ENCODE measurements at regions not wholly inside any gene's neighbourhood (a gene's known extent, or its start where the extent isn't known, plus 50 kb on each side); places are given as distances from the start of the nearest gene placed in this dataset.

DNA sequence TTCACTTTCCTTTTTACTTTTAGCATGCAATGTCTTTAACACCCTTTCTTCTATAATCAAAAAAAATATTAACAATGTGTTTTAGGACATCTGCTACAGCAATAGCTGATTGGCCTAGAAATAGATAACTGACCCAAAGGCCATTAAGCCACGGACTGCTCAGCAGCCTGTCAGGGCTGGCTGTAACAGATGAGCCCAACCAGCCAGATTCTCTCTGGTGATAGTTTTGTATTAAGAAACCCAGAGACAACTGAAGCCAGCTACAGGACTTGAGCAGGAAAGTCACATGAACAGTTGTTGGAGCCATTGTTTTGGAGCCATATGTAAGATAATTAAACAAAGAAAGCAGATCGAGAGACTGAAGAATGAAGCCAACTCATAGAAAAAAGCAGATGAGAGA is 80.3 kb downstream of the DDIT4L start (continued):
- TF ChIP-seq EZH2 (IDR thresholded peaks at IDR 0.05; ENCODE audit: low read depth, unreplicated experiment) (no peak), JUNB (IDR thresholded peaks at IDR 0.05; ENCODE audit: unreplicated experiment) (no peak), ZNF114 (CRISPR knock-in tag; IDR thresholded peaks at IDR 0.05) (no peak), CREB1 (CRISPR knock-in tag; IDR thresholded peaks at IDR 0.05; ENCODE audit: low read depth) (no peak), POLR2AphosphoS5 (IDR thresholded peaks at IDR 0.05; ENCODE audit: low read depth) (no peak), ZNF331 (CRISPR knock-in tag; IDR thresholded peaks at IDR 0.05; ENCODE audit: low read depth) (no peak), NANOG (IDR thresholded peaks at IDR 0.05; ENCODE audit: borderline replicate concordance) (no peak)
- TF ChIP-seq, protein P1, sequence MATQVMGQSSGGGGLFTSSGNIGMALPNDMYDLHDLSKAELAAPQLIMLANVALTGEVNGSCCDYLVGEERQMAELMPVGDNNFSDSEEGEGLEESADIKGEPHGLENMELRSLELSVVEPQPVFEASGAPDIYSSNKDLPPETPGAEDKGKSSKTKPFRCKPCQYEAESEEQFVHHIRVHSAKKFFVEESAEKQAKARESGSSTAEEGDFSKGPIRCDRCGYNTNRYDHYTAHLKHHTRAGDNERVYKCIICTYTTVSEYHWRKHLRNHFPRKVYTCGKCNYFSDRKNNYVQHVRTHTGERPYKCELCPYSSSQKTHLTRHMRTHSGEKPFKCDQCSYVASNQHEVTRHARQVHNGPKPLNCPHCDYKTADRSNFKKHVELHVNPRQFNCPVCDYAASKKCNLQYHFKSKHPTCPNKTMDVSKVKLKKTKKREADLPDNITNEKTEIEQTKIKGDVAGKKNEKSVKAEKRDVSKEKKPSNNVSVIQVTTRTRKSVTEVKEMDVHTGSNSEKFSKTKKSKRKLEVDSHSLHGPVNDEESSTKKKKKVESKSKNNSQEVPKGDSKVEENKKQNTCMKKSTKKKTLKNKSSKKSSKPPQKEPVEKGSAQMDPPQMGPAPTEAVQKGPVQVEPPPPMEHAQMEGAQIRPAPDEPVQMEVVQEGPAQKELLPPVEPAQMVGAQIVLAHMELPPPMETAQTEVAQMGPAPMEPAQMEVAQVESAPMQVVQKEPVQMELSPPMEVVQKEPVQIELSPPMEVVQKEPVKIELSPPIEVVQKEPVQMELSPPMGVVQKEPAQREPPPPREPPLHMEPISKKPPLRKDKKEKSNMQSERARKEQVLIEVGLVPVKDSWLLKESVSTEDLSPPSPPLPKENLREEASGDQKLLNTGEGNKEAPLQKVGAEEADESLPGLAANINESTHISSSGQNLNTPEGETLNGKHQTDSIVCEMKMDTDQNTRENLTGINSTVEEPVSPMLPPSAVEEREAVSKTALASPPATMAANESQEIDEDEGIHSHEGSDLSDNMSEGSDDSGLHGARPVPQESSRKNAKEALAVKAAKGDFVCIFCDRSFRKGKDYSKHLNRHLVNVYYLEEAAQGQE (IDR thresholded peaks at IDR 0.05; ENCODE audit: unreplicated experiment), result no peak

DNA sequence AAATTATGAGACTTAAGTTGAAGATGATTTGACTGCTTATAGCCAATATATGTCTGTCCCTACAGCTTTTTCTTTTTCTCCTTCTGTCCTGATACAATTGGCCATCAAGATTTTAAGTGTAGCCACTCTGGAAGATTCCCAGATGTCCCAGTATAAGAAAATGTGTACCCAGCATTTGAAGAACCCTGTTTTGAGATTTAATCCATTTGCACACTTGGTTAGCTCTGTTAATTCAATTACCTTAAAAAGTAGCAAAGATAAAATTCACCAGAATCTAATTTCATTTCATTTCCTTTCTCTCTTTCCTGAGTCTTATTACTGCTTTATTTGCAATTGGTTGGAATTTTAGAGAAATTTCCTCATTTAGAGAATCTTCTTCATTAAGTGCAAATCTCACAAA is 81.4 kb downstream of the DDIT4L start:
- Histone ChIP-seq H3K36me3 (ENCODE audit: insufficient read depth) (no peaks in the 10 kb centered on the region), H2AFZ (no peak overlapping the region), H4K20me1 (replicated peaks; ENCODE audit: insufficient read depth) (no peaks in the 10 kb centered on the region), H3K9me2 (ENCODE audit: insufficient read depth) (no peaks in the 10 kb centered on the region; the same call in 1 of the 2 replicates), H3K4me1 (ENCODE audit: insufficient read depth) (peaks cover 17% of the 10 kb centered on the region), H3F3A (replicated peaks; ENCODE audit: low read depth) (no peaks in the 10 kb centered on the region), H3K4me3 (no peak overlapping the region), H3K79me2 (replicated peaks; ENCODE audit: insufficient read depth) (no peaks in the 10 kb centered on the region), H3K4me2 (no peak overlapping the region), H3K27ac (ENCODE audit: low read depth) (no peak overlapping the region), H3K27me3 (ENCODE audit: insufficient read depth) (no peaks in the 10 kb centered on the region)
- ATAC-seq, result no peak
- no peaks in the 10 kb centered on the region for H3K36me3 Mint-ChIP-seq (ENCODE audit: low read depth)
- H3K4me3 Mint-ChIP-seq, result no peak overlapping the region
- H3K27ac Mint-ChIP-seq, result no peak overlapping the region
- H3K9me3 Mint-ChIP-seq, result no peaks in the 10 kb centered on the region; the same call in 2 of the 3 replicates
- H3K4me1 Mint-ChIP-seq, result peaks cover 15% of the 10 kb centered on the region
- TF ChIP-seq CREB1 (CRISPR knock-in tag; IDR thresholded peaks at IDR 0.05; ENCODE audit: low read depth) (no peak), EZH2 (IDR thresholded peaks at IDR 0.05; ENCODE audit: low read depth, unreplicated experiment) (no peak)
- TF ChIP-seq, protein P2, sequence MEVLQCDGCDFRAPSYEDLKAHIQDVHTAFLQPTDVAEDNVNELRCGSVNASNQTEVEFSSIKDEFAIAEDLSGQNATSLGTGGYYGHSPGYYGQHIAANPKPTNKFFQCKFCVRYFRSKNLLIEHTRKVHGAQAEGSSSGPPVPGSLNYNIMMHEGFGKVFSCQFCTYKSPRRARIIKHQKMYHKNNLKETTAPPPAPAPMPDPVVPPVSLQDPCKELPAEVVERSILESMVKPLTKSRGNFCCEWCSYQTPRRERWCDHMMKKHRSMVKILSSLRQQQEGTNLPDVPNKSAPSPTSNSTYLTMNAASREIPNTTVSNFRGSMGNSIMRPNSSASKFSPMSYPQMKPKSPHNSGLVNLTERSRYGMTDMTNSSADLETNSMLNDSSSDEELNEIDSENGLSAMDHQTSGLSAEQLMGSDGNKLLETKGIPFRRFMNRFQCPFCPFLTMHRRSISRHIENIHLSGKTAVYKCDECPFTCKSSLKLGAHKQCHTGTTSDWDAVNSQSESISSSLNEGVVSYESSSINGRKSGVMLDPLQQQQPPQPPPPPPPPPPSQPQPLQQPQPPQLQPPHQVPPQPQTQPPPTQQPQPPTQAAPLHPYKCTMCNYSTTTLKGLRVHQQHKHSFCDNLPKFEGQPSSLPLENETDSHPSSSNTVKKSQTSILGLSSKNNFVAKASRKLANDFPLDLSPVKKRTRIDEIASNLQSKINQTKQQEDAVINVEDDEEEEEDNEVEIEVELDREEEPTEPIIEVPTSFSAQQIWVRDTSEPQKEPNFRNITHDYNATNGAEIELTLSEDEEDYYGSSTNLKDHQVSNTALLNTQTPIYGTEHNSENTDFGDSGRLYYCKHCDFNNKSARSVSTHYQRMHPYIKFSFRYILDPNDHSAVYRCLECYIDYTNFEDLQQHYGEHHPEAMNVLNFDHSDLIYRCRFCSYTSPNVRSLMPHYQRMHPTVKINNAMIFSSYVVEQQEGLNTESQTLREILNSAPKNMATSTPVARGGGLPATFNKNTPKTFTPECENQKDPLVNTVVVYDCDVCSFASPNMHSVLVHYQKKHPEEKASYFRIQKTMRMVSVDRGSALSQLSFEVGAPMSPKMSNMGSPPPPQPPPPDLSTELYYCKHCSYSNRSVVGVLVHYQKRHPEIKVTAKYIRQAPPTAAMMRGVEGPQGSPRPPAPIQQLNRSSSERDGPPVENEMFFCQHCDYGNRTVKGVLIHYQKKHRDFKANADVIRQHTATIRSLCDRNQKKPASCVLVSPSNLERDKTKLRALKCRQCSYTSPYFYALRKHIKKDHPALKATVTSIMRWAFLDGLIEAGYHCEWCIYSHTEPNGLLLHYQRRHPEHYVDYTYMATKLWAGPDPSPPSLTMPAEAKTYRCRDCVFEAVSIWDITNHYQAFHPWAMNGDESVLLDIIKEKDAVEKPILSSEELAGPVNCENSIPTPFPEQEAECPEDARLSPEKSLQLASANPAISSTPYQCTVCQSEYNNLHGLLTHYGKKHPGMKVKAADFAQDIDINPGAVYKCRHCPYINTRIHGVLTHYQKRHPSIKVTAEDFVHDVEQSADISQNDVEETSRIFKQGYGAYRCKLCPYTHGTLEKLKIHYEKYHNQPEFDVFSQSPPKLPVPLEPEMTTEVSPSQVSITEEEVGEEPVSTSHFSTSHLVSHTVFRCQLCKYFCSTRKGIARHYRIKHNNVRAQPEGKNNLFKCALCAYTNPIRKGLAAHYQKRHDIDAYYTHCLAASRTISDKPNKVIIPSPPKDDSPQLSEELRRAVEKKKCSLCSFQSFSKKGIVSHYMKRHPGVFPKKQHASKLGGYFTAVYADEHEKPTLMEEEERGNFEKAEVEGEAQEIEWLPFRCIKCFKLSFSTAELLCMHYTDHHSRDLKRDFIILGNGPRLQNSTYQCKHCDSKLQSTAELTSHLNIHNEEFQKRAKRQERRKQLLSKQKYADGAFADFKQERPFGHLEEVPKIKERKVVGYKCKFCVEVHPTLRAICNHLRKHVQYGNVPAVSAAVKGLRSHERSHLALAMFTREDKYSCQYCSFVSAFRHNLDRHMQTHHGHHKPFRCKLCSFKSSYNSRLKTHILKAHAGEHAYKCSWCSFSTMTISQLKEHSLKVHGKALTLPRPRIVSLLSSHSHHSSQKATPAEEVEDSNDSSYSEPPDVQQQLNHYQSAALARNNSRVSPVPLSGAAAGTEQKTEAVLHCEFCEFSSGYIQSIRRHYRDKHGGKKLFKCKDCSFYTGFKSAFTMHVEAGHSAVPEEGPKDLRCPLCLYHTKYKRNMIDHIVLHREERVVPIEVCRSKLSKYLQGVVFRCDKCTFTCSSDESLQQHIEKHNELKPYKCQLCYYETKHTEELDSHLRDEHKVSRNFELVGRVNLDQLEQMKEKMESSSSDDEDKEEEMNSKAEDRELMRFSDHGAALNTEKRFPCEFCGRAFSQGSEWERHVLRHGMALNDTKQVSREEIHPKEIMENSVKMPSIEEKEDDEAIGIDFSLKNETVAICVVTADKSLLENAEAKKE (CRISPR knock-in tag; IDR thresholded peaks at IDR 0.05), result no peak
- no peaks in the 10 kb centered on the region for H3K27me3 Mint-ChIP-seq (ENCODE audit: insufficient read depth, low read depth, poor library complexity)
- DNase-seq (ENCODE audit: low spot score), result no peak

Data from GM23338 (cell line).